IMR-90 (cell line): ENCODE measurements at regions not wholly inside any gene's neighbourhood (a gene's known extent, or its start where the extent isn't known, plus 50 kb on each side); places are given as distances from the start of the nearest gene placed in this dataset.

Source experiments
- ATAC-seq: fragments of 200-7000 bp; cut with Tn5 transposase; 2 replicates; pipeline ENCODE4 v1.9.1; 2020; ENCODE audit warnings: low read depth, mild to moderate bottlenecking, moderate library complexity
- BruUV-seq: library from RNA; stranded (reverse); fragments of 400-500 nt; replicated peaks from 2 replicates; lab custom pipeline; 2021; lab: Mats Ljungman, UMichigan
- CTCF ChIA-PET: fragments of 300-600 bp; formaldehyde crosslinking; extraction: SDS; loops from one replicate; lab custom pipeline; 2021; ENCODE audit warnings: antibody characterized with exemption; lab: Yijun Ruan, JAX
- POLR2A ChIA-PET: fragments of 300-600 bp; sonication (Branson Sonifier 250); formaldehyde crosslinking; loops from one replicate; lab custom pipeline; 2022; ENCODE audit warnings: antibody characterized with exemption; ENCODE audit not compliant: unreplicated experiment; lab: Charles Lee
- DNase-seq: peaks from one replicate; pipeline ENCODE4 v3.0.0; 2013
- H2AFZ ChIP-seq: replicated peaks from 2 replicates; pipeline ENCODE3; 2013; ENCODE audit warnings: low read length, mild to moderate bottlenecking; ENCODE audit not compliant: poor library complexity
- H2AK5ac ChIP-seq: 2 replicates; pipeline ENCODE4 v1.6.1; 2013; ENCODE audit warnings: low read depth, low read length, inconsistent platforms
- H2AK9ac ChIP-seq: replicated peaks from 2 replicates; pipeline ENCODE3; 2013; ENCODE audit warnings: mild to moderate bottlenecking, low read depth, low read length, moderate library complexity; ENCODE audit not compliant: poor library complexity
- H2BK120ac ChIP-seq: 2 replicates; pipeline ENCODE4 v1.6.1; 2013; ENCODE audit warnings: low read depth, low read length, inconsistent platforms
- H2BK15ac ChIP-seq: 3 replicates; pipeline ENCODE4 v1.6.1; 2013; ENCODE audit warnings: low read depth, low read length, inconsistent platforms
- H2BK20ac ChIP-seq: 2 replicates; pipeline ENCODE4 v1.6.1; 2013; ENCODE audit warnings: low read depth, mild to moderate bottlenecking, inconsistent platforms, low read length, moderate library complexity
- H2BK5ac ChIP-seq: 2 replicates; pipeline ENCODE4 v1.6.1; 2013; ENCODE audit warnings: mild to moderate bottlenecking, low read depth, low read length, inconsistent platforms; ENCODE audit not compliant: poor library complexity, severe bottlenecking
- H3K14ac ChIP-seq: replicated peaks from 2 replicates; pipeline ENCODE4 v1.6.1; 2013; ENCODE audit warnings: low read depth, low read length, inconsistent platforms
- H3K18ac ChIP-seq: 2 replicates; pipeline ENCODE4 v1.6.1; 2013; ENCODE audit warnings: low read depth, low read length, control low read depth
- H3K23ac ChIP-seq: 2 replicates; pipeline ENCODE4 v1.6.1; 2013; ENCODE audit warnings: low read depth, low read length, inconsistent platforms
- H3K27ac ChIP-seq: 2 replicates; pipeline ENCODE4 v1.5.1; 2013; ENCODE audit warnings: mild to moderate bottlenecking, control low read depth, low read length; ENCODE audit not compliant: insufficient read depth
- H3K27me3 ChIP-seq: 2 replicates; pipeline ENCODE4 v1.6.1; 2013; ENCODE audit warnings: low read length; ENCODE audit not compliant: control insufficient read depth, insufficient read depth
- H3K36me3 ChIP-seq: 2 replicates; pipeline ENCODE4 v1.6.1; 2013; ENCODE audit warnings: low read length, mixed read lengths; ENCODE audit not compliant: control insufficient read depth, insufficient read depth
- H3K4ac ChIP-seq: 2 replicates; pipeline ENCODE4 v1.6.1; 2013; ENCODE audit warnings: low read depth, low read length, inconsistent platforms
- H3K4me1 ChIP-seq: 2 replicates; pipeline ENCODE4 v1.6.1; 2013; ENCODE audit warnings: low read length, mixed read lengths; ENCODE audit not compliant: control insufficient read depth, insufficient read depth
- H3K4me2 ChIP-seq: 2 replicates; pipeline ENCODE4 v1.6.1; 2013; ENCODE audit warnings: low read depth, mild to moderate bottlenecking, control low read depth, low read length, moderate library complexity
- H3K4me3 ChIP-seq: 2 replicates; pipeline ENCODE4 v1.5.1; 2013; ENCODE audit warnings: low read depth, mild to moderate bottlenecking, control low read depth, low read length, moderate library complexity; ENCODE audit not compliant: insufficient read depth
- H3K56ac ChIP-seq: 2 replicates; pipeline ENCODE4 v1.6.1; 2013; ENCODE audit warnings: low read length, inconsistent platforms; ENCODE audit not compliant: insufficient read depth; ENCODE audit errors: extremely low read depth
- H3K79me1 ChIP-seq, 2 experiments: 2 replicates each; pipeline ENCODE4 v1.6.1; 2013; ENCODE audit warnings: low read length in 2 of 2, inconsistent platforms in 1 of 2, low read depth in 1 of 2
- H3K9ac ChIP-seq: 2 replicates; pipeline ENCODE4 v1.6.1; 2013; ENCODE audit warnings: low read depth, low read length, control low read depth
- H3K9me1 ChIP-seq: 2 replicates; pipeline ENCODE4 v1.6.1; 2013; ENCODE audit warnings: low read length, inconsistent platforms; ENCODE audit not compliant: insufficient read depth
- H3K9me3 ChIP-seq: 2 replicates; pipeline ENCODE4 v1.6.1; 2013; ENCODE audit warnings: low read length; ENCODE audit not compliant: control insufficient read depth, insufficient read depth
- H4K20me1 ChIP-seq: 2 replicates; pipeline ENCODE4 v1.6.1; 2013; ENCODE audit warnings: low read length, inconsistent platforms; ENCODE audit not compliant: insufficient read depth
- H4K5ac ChIP-seq: 2 replicates; pipeline ENCODE4 v1.6.1; 2013; ENCODE audit warnings: mild to moderate bottlenecking, low read depth, low read length, control low read depth
- H4K8ac ChIP-seq, 2 experiments: 2 replicates each; pipeline ENCODE4 v1.6.1; 2013; ENCODE audit warnings: low read depth in 2 of 2, low read length in 2 of 2, control low read depth in 1 of 2, inconsistent platforms in 1 of 2
- H4K91ac ChIP-seq: 2 replicates; pipeline ENCODE4 v1.6.1; 2013; ENCODE audit warnings: low read depth, low read length, inconsistent platforms; ENCODE audit not compliant: insufficient read depth
- BHLHE40 ChIP-seq: fragments of 150-350 bp; IDR thresholded peaks from 2 replicates; pipeline ENCODE4 v1.6.1; 2016; ENCODE audit warnings: mild to moderate bottlenecking, low read depth, low read length
- CEBPB ChIP-seq: IDR thresholded peaks from 2 replicates; pipeline ENCODE4 v1.6.1; 2012; ENCODE audit warnings: low read depth, low read length, improper control_type of control experiment
- CHD1 ChIP-seq: IDR thresholded peaks from 2 replicates; pipeline ENCODE4 v1.6.1; 2012; ENCODE audit warnings: low read depth, low read length, improper control_type of control experiment
- FOS ChIP-seq: fragments of 150-350 bp; IDR thresholded peaks from 2 replicates; pipeline ENCODE4 v1.6.1; 2016; ENCODE audit warnings: low read depth, low read length
- MAFK ChIP-seq: IDR thresholded peaks from 2 replicates; pipeline ENCODE4 v1.6.1; 2012; ENCODE audit warnings: low read depth, low read length, improper control_type of control experiment
- MAZ ChIP-seq: IDR thresholded peaks from 2 replicates; pipeline ENCODE4 v1.6.1; 2012; ENCODE audit warnings: low read depth, mild to moderate bottlenecking, low read length, improper control_type of control experiment, moderate library complexity, borderline replicate concordance
- MXI1 ChIP-seq: IDR thresholded peaks from 2 replicates; pipeline ENCODE4 v1.6.1; 2012; ENCODE audit warnings: low read depth, mild to moderate bottlenecking, low read length, moderate library complexity, borderline replicate concordance
- NFE2L2 ChIP-seq: fragments of 150-350 bp; IDR thresholded peaks from 2 replicates; pipeline ENCODE4 v1.6.1; 2016; ENCODE audit warnings: low read depth, mild to moderate bottlenecking, low read length
- POLR2A ChIP-seq: IDR thresholded peaks from 2 replicates; pipeline ENCODE4 v1.6.1; 2012; ENCODE audit warnings: mild to moderate bottlenecking, low read depth, low read length
- RAD21 ChIP-seq: IDR thresholded peaks from 2 replicates; pipeline ENCODE4 v1.6.1; 2012; ENCODE audit warnings: low read length, improper control_type of control experiment
- RCOR1 ChIP-seq: IDR thresholded peaks from 2 replicates; pipeline ENCODE4 v1.6.1; 2012; ENCODE audit warnings: mild to moderate bottlenecking, low read length, improper control_type of control experiment; ENCODE audit not compliant: insufficient replicate concordance
- RFX5 ChIP-seq: IDR thresholded peaks from 2 replicates; pipeline ENCODE4 v1.8.0; 2012; ENCODE audit warnings: low read depth, mild to moderate bottlenecking, low read length, moderate library complexity
- SMC3 ChIP-seq: fragments of 150-350 bp; IDR thresholded peaks from 2 replicates; pipeline ENCODE4 v1.6.1; 2016; ENCODE audit warnings: low read depth, mild to moderate bottlenecking, antibody characterized with exemption, low read length, moderate library complexity
- WGBS, 2 experiments: methylation state at CpG; one replicate each; pipeline versions ENCODE4 v1.1.5 to v1.1.7; 2013; ENCODE audit warnings: missing lambda C conversion rate in 2 of 2; ENCODE audit not compliant: insufficient read length in 1 of 2; ENCODE audit errors: extremely low coverage in 2 of 2; 5-methylcytosine and 5-hydroxymethylcytosine counted together
- dilution Hi-C: fragments of 300-500 bp; cut with HindIII; formaldehyde crosslinking; loops from one replicate; pipeline ENCODE4 v1.14.3; 2018; ENCODE audit warnings: low sequenced_read_pairs; ENCODE audit not compliant: unreplicated experiment
- in situ Hi-C: fragments of 300-500 bp; cut with MboI; formaldehyde crosslinking; loops from 3 replicates; pipeline ENCODE4 v1.14.3; 2019; ENCODE audit warnings: low sequenced_read_pairs, inconsistent platforms, mixed read lengths
- intact Hi-C: fragments of 100-400 bp; cut with micrococcal nuclease; formaldehyde crosslinking; loops from 2 replicates; pipeline ENCODE4 v1.10.0; 2022
- TF ChIP-seq, protein P1 (sequence below): conservative IDR thresholded peaks from 2 replicates; pipeline ENCODE4 v1.5.1; 2012; ENCODE audit warnings: mild to moderate bottlenecking, low read depth, low read length, improper control_type of control experiment
- TF ChIP-seq, protein P2 (sequence below): fragments of 150-350 bp; IDR thresholded peaks from 2 replicates; pipeline ENCODE4 v1.6.1; 2017; ENCODE audit warnings: mild to moderate bottlenecking, antibody characterized with exemption, low read length, low read depth
- TF ChIP-seq, protein P3 (sequence below): fragments of 150-350 bp; IDR thresholded peaks from 2 replicates; pipeline ENCODE4 v1.6.1; 2016; ENCODE audit warnings: low read depth, mild to moderate bottlenecking, low read length, moderate library complexity, borderline replicate concordance

DNA sequence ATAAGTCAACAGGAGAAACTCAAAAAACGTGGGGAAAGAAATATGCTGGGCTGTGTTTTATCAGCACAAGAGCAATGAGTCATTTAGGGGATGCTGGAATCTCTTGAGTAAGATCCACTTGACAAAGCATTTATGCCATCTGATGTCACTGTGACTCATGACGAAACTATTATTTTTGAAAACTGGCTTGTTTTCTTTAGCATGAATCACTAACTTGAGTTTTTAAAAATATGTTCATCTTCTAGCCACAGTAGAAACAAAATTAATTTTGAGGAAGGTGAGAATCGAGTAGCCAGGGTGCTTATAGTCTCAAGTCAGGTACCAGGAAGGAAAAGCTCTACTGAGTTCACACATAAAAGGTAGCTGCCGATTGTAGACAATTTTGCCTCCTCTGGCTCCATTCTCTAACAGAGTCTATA is 456.2 kb upstream of the MGAT4C start:
- TF ChIP-seq SMC3 (no peak), POLR2A (no peak), RCOR1 (peak; percentile 44), NFE2L2 (peak; percentile 87), FOS (peak; percentile 100), BHLHE40 (peak; percentile 80; the same call in 1 of the 2 replicates), MAZ (no peak), RAD21 (no peak), MAFK (peak; percentile 83), CEBPB (peak; percentile 94), CHD1 (no peak), RFX5 (no peak), MXI1 (no peak)
- TF ChIP-seq, protein P1, sequence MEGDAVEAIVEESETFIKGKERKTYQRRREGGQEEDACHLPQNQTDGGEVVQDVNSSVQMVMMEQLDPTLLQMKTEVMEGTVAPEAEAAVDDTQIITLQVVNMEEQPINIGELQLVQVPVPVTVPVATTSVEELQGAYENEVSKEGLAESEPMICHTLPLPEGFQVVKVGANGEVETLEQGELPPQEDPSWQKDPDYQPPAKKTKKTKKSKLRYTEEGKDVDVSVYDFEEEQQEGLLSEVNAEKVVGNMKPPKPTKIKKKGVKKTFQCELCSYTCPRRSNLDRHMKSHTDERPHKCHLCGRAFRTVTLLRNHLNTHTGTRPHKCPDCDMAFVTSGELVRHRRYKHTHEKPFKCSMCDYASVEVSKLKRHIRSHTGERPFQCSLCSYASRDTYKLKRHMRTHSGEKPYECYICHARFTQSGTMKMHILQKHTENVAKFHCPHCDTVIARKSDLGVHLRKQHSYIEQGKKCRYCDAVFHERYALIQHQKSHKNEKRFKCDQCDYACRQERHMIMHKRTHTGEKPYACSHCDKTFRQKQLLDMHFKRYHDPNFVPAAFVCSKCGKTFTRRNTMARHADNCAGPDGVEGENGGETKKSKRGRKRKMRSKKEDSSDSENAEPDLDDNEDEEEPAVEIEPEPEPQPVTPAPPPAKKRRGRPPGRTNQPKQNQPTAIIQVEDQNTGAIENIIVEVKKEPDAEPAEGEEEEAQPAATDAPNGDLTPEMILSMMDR = no peak
- TF ChIP-seq, protein P2, sequence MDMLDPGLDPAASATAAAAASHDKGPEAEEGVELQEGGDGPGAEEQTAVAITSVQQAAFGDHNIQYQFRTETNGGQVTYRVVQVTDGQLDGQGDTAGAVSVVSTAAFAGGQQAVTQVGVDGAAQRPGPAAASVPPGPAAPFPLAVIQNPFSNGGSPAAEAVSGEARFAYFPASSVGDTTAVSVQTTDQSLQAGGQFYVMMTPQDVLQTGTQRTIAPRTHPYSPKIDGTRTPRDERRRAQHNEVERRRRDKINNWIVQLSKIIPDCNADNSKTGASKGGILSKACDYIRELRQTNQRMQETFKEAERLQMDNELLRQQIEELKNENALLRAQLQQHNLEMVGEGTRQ = no peak
- TF ChIP-seq, protein P3, sequence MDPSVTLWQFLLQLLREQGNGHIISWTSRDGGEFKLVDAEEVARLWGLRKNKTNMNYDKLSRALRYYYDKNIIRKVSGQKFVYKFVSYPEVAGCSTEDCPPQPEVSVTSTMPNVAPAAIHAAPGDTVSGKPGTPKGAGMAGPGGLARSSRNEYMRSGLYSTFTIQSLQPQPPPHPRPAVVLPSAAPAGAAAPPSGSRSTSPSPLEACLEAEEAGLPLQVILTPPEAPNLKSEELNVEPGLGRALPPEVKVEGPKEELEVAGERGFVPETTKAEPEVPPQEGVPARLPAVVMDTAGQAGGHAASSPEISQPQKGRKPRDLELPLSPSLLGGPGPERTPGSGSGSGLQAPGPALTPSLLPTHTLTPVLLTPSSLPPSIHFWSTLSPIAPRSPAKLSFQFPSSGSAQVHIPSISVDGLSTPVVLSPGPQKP = no peak
- no peak overlapping the region for H2AK9ac ChIP-seq
- H3K4me2 ChIP-seq = peak overlapping the region; percentile 87; the same call in 1 of the 2 replicates
- H3K9ac ChIP-seq = no peak overlapping the region
- peak overlapping the region; percentile 99 for H3K18ac ChIP-seq
- H2BK120ac ChIP-seq = peak overlapping the region; percentile 97
- in situ Hi-C loops = no loop called here
- no peaks in the 10 kb centered on the region for H3K27me3 ChIP-seq
- peaks cover 2% of the 10 kb centered on the region; the same call in 1 of the 2 replicates for H3K4me1 ChIP-seq
- peaks cover 9% of the 10 kb centered on the region for H3K9me3 ChIP-seq
- peak overlapping the region; percentile 71; the same call in 1 of the 2 replicates for H2AK5ac ChIP-seq
- POLR2A ChIA-PET = no interaction called here
- H3K23ac ChIP-seq = peak overlapping the region; percentile 87; the same call in 1 of the 2 replicates
- H4K91ac ChIP-seq = peak overlapping the region; percentile 90
- CTCF ChIA-PET = interaction anchor here (0.6 kb wide), 1 partner anchor 42 kb away, joined by 3 read pairs; no protein-coding TSS in a partner anchor
- H4K5ac ChIP-seq = peak overlapping the region; percentile 94
- peak overlapping the region; percentile 78; the same call in 1 of the 2 replicates for H3K14ac ChIP-seq
- no TSS peak for BruUV-seq
- H3K4me3 ChIP-seq = no peak overlapping the region
- peak overlapping the region; percentile 74 to 90; a peak in 2 of 4 replicates for H4K8ac ChIP-seq
- peak overlapping the region; percentile 87 for H3K4ac ChIP-seq
- ATAC-seq (peak; percentile 93), DNase-seq (peak; percentile 99)
- H2BK15ac ChIP-seq = peak overlapping the region; percentile 68; the same call in 2 of the 3 replicates
- H3K9me1 ChIP-seq = no peaks in the 10 kb centered on the region
- H3K36me3 ChIP-seq = no peaks in the 10 kb centered on the region
- H2BK5ac ChIP-seq = peak overlapping the region; percentile 99
- no peak overlapping the region for H3K56ac ChIP-seq
- 0% methylated on average over 1 of the region's 4 CpGs; no CpG with 5 or more reads in 1 of the 2 experiments for WGBS, 2 experiments
- H2AFZ ChIP-seq = no peak overlapping the region
- H4K20me1 ChIP-seq = no peaks in the 10 kb centered on the region
- no peaks in the 10 kb centered on the region for H3K79me1 ChIP-seq
- dilution Hi-C loops = no loop called here
- intact Hi-C loops = no loop called here
- H2BK20ac ChIP-seq = peak overlapping the region; percentile 98
- peak overlapping the region; percentile 85; the same call in 1 of the 2 replicates for H3K27ac ChIP-seq
